HUES6 (cell line): ENCODE measurements at regions not wholly inside any gene's neighbourhood (a gene's known extent, or its start where the extent isn't known, plus 50 kb on each side); places are given as distances from the start of the nearest gene placed in this dataset.

Experiments
- H3K27ac ChIP-seq: 2 replicates; pipeline ENCODE4 v1.7.0; 2013; ENCODE audit warnings: low read depth, mild to moderate bottlenecking, low read length, inconsistent platforms
- H3K27me3 ChIP-seq: 2 replicates; pipeline ENCODE4 v1.6.1; 2013; ENCODE audit warnings: low read length; ENCODE audit not compliant: control insufficient read depth, insufficient read depth
- H3K36me3 ChIP-seq: 2 replicates; pipeline ENCODE4 v1.6.1; 2013; ENCODE audit warnings: low read length; ENCODE audit not compliant: control insufficient read depth, insufficient read depth
- H3K4me1 ChIP-seq: 2 replicates; pipeline ENCODE4 v1.6.1; 2013; ENCODE audit warnings: low read length; ENCODE audit not compliant: control insufficient read depth, insufficient read depth
- H3K4me3 ChIP-seq: 2 replicates; pipeline ENCODE4 v1.5.1; 2013; ENCODE audit warnings: low read depth, low read length
- H3K9ac ChIP-seq: one replicate; pipeline ENCODE4 v1.6.1; 2013; ENCODE audit warnings: mild to moderate bottlenecking, low read length
- H3K9me3 ChIP-seq: 2 replicates; pipeline ENCODE4 v1.6.1; 2013; ENCODE audit warnings: low read depth, low read length; ENCODE audit not compliant: control insufficient read depth, insufficient read depth

GRCh38 chr20:11718474-11719094, 199.1 kb upstream of the BTBD3 start:
- no peak overlapping the region for H3K27ac ChIP-seq
- H3K9me3 ChIP-seq, result no peaks in the 10 kb centered on the region

GRCh38 chr20:11719153-11719552, 198.5 kb upstream of the BTBD3 start:
- Histone ChIP-seq H3K9ac (no peak overlapping the region), H3K27ac (no peak overlapping the region), H3K36me3 (no peaks in the 10 kb centered on the region), H3K4me1 (peaks cover 19% of the 10 kb centered on the region), H3K4me3 (peak overlapping the region; percentile 4; the same call in 1 of the 2 replicates), H3K27me3 (no peaks in the 10 kb centered on the region), H3K9me3 (no peaks in the 10 kb centered on the region)

More at GRCh38 chr20:11718474-11719094, 199.1 kb upstream of the BTBD3 start:
- peak overlapping the region; percentile 4; the same call in 1 of the 2 replicates for H3K4me3 ChIP-seq
- H3K27me3 ChIP-seq, result no peaks in the 10 kb centered on the region
- peaks cover 19% of the 10 kb centered on the region for H3K4me1 ChIP-seq
- no peak overlapping the region for H3K9ac ChIP-seq
- H3K36me3 ChIP-seq, result no peaks in the 10 kb centered on the region

- H3K27me3 ChIP-seq, result no peaks in the 10 kb centered on the region
- no peaks in the 10 kb centered on the region for H3K9me3 ChIP-seq
- H3K36me3 ChIP-seq, result no peaks in the 10 kb centered on the region
- no peak overlapping the region for H3K27ac ChIP-seq
- H3K4me3 ChIP-seq, result no peak overlapping the region
- H3K9ac ChIP-seq, result no peak overlapping the region
- peaks cover 18% of the 10 kb centered on the region for H3K4me1 ChIP-seq
Observed at GRCh38 chr20:11721411-11721810, 196.3 kb upstream of the BTBD3 start.

GRCh38 chr20:11724097-11724496, 193.6 kb upstream of the BTBD3 start:
- no peaks in the 10 kb centered on the region for H3K27me3 ChIP-seq
- H3K9ac ChIP-seq, result no peak overlapping the region
- H3K4me1 ChIP-seq, result peaks cover under 1% of the 10 kb centered on the region; the same call in 1 of the 2 replicates
- no peaks in the 10 kb centered on the region for H3K9me3 ChIP-seq
- H3K36me3 ChIP-seq, result no peaks in the 10 kb centered on the region
- H3K27ac ChIP-seq, result no peak overlapping the region
- no peak overlapping the region for H3K4me3 ChIP-seq

- Histone ChIP-seq H3K9ac (no peak overlapping the region), H3K4me1 (no peaks in the 10 kb centered on the region), H3K9me3 (no peaks in the 10 kb centered on the region), H3K27ac (no peak overlapping the region), H3K27me3 (no peaks in the 10 kb centered on the region), H3K4me3 (no peak overlapping the region), H3K36me3 (no peaks in the 10 kb centered on the region)
Observed at GRCh38 chr20:11726026-11726425, 191.7 kb upstream of the BTBD3 start.

GRCh38 chr20:11727708-11728107, 190.0 kb upstream of the BTBD3 start:
- Histone ChIP-seq H3K4me3 (no peak overlapping the region), H3K27me3 (no peaks in the 10 kb centered on the region)

GRCh38 chr20:11728937-11729336, 188.8 kb upstream of the BTBD3 start:
- H3K27me3 ChIP-seq, result no peaks in the 10 kb centered on the region
- no peak overlapping the region for H3K27ac ChIP-seq
- no peak overlapping the region for H3K4me3 ChIP-seq
- no peaks in the 10 kb centered on the region for H3K9me3 ChIP-seq
- H3K4me1 ChIP-seq, result no peaks in the 10 kb centered on the region
- H3K36me3 ChIP-seq, result no peaks in the 10 kb centered on the region
- H3K9ac ChIP-seq, result no peak overlapping the region

More at GRCh38 chr20:11727708-11728107, 190.0 kb upstream of the BTBD3 start:
- Histone ChIP-seq H3K27ac (no peak overlapping the region), H3K9me3 (no peaks in the 10 kb centered on the region), H3K4me1 (no peaks in the 10 kb centered on the region), H3K36me3 (no peaks in the 10 kb centered on the region), H3K9ac (no peak overlapping the region)

GRCh38 chr20:11729806-11730205, 187.9 kb upstream of the BTBD3 start:
- Histone ChIP-seq H3K36me3 (no peaks in the 10 kb centered on the region), H3K4me1 (no peaks in the 10 kb centered on the region), H3K9ac (no peak overlapping the region), H3K27me3 (no peaks in the 10 kb centered on the region), H3K4me3 (no peak overlapping the region), H3K9me3 (no peaks in the 10 kb centered on the region), H3K27ac (no peak overlapping the region)

- H3K4me3 ChIP-seq, result no peak overlapping the region
- H3K27ac ChIP-seq, result no peak overlapping the region
- H3K36me3 ChIP-seq, result no peaks in the 10 kb centered on the region
- no peak overlapping the region for H3K9ac ChIP-seq
- no peaks in the 10 kb centered on the region for H3K27me3 ChIP-seq
- H3K4me1 ChIP-seq, result no peaks in the 10 kb centered on the region
- H3K9me3 ChIP-seq, result no peaks in the 10 kb centered on the region
Observed at GRCh38 chr20:11734431-11734830, 183.3 kb upstream of the BTBD3 start.

- H3K9ac ChIP-seq, result no peak overlapping the region
- no peak overlapping the region for H3K27ac ChIP-seq
- H3K9me3 ChIP-seq, result no peaks in the 10 kb centered on the region
- H3K4me1 ChIP-seq, result no peaks in the 10 kb centered on the region
- H3K27me3 ChIP-seq, result no peaks in the 10 kb centered on the region; the same call in 1 of the 2 replicates
- no peak overlapping the region for H3K4me3 ChIP-seq
- no peaks in the 10 kb centered on the region for H3K36me3 ChIP-seq
Observed at GRCh38 chr20:11738852-11739251, 178.8 kb upstream of the BTBD3 start.

- Histone ChIP-seq H3K9ac (no peak overlapping the region), H3K9me3 (no peaks in the 10 kb centered on the region), H3K36me3 (no peaks in the 10 kb centered on the region), H3K4me3 (no peak overlapping the region), H3K27me3 (no peaks in the 10 kb centered on the region; the same call in 1 of the 2 replicates), H3K27ac (no peak overlapping the region), H3K4me1 (no peaks in the 10 kb centered on the region)
Observed at GRCh38 chr20:11740975-11741374, 176.7 kb upstream of the BTBD3 start.
